Esophagus (tissue), 2 donors: ENCODE measurements at regions not wholly inside any gene's neighbourhood (a gene's known extent, or its start where the extent isn't known, plus 50 kb on each side); places are given as distances from the start of the nearest gene placed in this dataset.

Experiments
- H3K27ac ChIP-seq, 2 donors: one replicate each; pipeline ENCODE4 v1.5.1; 2013; ENCODE audit warnings: low read depth in 2 of 2, mild to moderate bottlenecking in 2 of 2, inconsistent platforms in 1 of 2, low read length in 1 of 2, moderate library complexity in 1 of 2
- H3K27me3 ChIP-seq, 2 donors: one replicate each; pipeline ENCODE4 v1.6.1; 2013; ENCODE audit warnings: low read length in 2 of 2, control low read depth in 1 of 2, mild to moderate bottlenecking in 1 of 2; ENCODE audit not compliant: insufficient read depth in 2 of 2, control insufficient read depth in 1 of 2
- H3K36me3 ChIP-seq, 2 donors: one replicate each; pipeline ENCODE4 v1.6.1; 2013; ENCODE audit warnings: low read length in 1 of 2; ENCODE audit not compliant: control insufficient read depth in 2 of 2, insufficient read depth in 2 of 2
- H3K4me1 ChIP-seq, 2 donors: one replicate each; pipeline ENCODE4 v1.6.1; 2013; ENCODE audit warnings: low read length in 1 of 2; ENCODE audit not compliant: control insufficient read depth in 2 of 2, insufficient read depth in 2 of 2
- H3K4me3 ChIP-seq, 2 donors: one replicate each; pipeline ENCODE4 v1.5.1; 2013; ENCODE audit warnings: low read length in 2 of 2, mild to moderate bottlenecking in 2 of 2, low read depth in 1 of 2, moderate library complexity in 1 of 2
- H3K9me3 ChIP-seq, 2 donors: one replicate each; pipeline ENCODE4 v1.6.1; 2013; ENCODE audit warnings: mild to moderate bottlenecking in 2 of 2, low read depth in 1 of 2, low read length in 1 of 2, moderate library complexity in 1 of 2; ENCODE audit not compliant: control insufficient read depth in 2 of 2, insufficient read depth in 1 of 2
- WGBS, 2 donors: extraction: QIAGEN DNeasy Blood & Tissue Kit; methylation state at CpG; one replicate each; pipeline ENCODE4 v1.1.7; 2013; 5-methylcytosine and 5-hydroxymethylcytosine counted together
- donor health status: healthy with polysubstance abuse.
- donor health status: Bipolar disorder and iron deficiency.

GRCh38 chr5:71973563-71973962 is 133.7 kb upstream of the MAP1B start:
- H3K4me1 ChIP-seq: no peaks in the 10 kb centered on the region

GRCh38 chr5:71974165-71974564 is 133.1 kb upstream of the MAP1B start:
- Histone ChIP-seq H3K9me3 (no peaks in the 10 kb centered on the region), H3K27ac (peak overlapping the region in 1 of 2 donors; percentile 74), H3K4me3 (no peak overlapping the region), H3K4me1 (no peaks in the 10 kb centered on the region), H3K27me3 (no peaks in the 10 kb centered on the region), H3K36me3 (no peaks in the 10 kb centered on the region)
- WGBS, 2 donors: 68% methylated on average over 1 of the region's 1 CpG

More at GRCh38 chr5:71973563-71973962, 133.7 kb upstream of the MAP1B start:
- Histone ChIP-seq H3K27me3 (no peaks in the 10 kb centered on the region), H3K36me3 (no peaks in the 10 kb centered on the region), H3K4me3 (no peak overlapping the region), H3K27ac (peak overlapping the region in 1 of 2 donors; percentile 74), H3K9me3 (no peaks in the 10 kb centered on the region)
- WGBS, 2 donors: 50 to 56% methylated on average over 3 of the region's 3 CpGs

- Histone ChIP-seq H3K4me3 (no peak overlapping the region), H3K9me3 (no peaks in the 10 kb centered on the region), H3K36me3 (no peaks in the 10 kb centered on the region), H3K4me1 (no peaks in the 10 kb centered on the region), H3K27me3 (no peaks in the 10 kb centered on the region), H3K27ac (no peak overlapping the region)
- 83 to 100% methylated on average over 1 of the region's 1 CpG for WGBS, 2 donors
Observed at GRCh38 chr5:71974622-71975021, 132.7 kb upstream of the MAP1B start.

- H3K4me3 ChIP-seq: no peak overlapping the region
- WGBS, 2 donors: 72% methylated on average over 3 of the region's 3 CpGs
- H3K27ac ChIP-seq: no peak overlapping the region
- H3K4me1 ChIP-seq: no peaks in the 10 kb centered on the region
- H3K27me3 ChIP-seq: no peaks in the 10 kb centered on the region
- H3K36me3 ChIP-seq: no peaks in the 10 kb centered on the region
- H3K9me3 ChIP-seq: no peaks in the 10 kb centered on the region
Observed at GRCh38 chr5:71976449-71976848, 130.8 kb upstream of the MAP1B start.

- no peaks in the 10 kb centered on the region for H3K9me3 ChIP-seq
- H3K27ac ChIP-seq: no peak overlapping the region
- 53 to 54% methylated on average over 2 of the region's 2 CpGs for WGBS, 2 donors
- no peaks in the 10 kb centered on the region for H3K27me3 ChIP-seq
- H3K4me1 ChIP-seq: no peaks in the 10 kb centered on the region
- H3K4me3 ChIP-seq: no peak overlapping the region
- H3K36me3 ChIP-seq: no peaks in the 10 kb centered on the region
Observed at GRCh38 chr5:71977311-71977710, 130.0 kb upstream of the MAP1B start.

- Histone ChIP-seq H3K27me3 (no peaks in the 10 kb centered on the region), H3K27ac (no peak overlapping the region), H3K9me3 (no peaks in the 10 kb centered on the region), H3K4me3 (no peak overlapping the region), H3K4me1 (no peaks in the 10 kb centered on the region), H3K36me3 (no peaks in the 10 kb centered on the region)
- WGBS, 2 donors: 88 to 91% methylated on average over 1 of the region's 1 CpG
Observed at GRCh38 chr5:71978216-71978615, 129.1 kb upstream of the MAP1B start.

- Histone ChIP-seq H3K27ac (no peak overlapping the region), H3K4me1 (no peaks in the 10 kb centered on the region), H3K36me3 (no peaks in the 10 kb centered on the region), H3K27me3 (no peaks in the 10 kb centered on the region), H3K4me3 (no peak overlapping the region), H3K9me3 (no peaks in the 10 kb centered on the region)
- WGBS, 2 donors: 62 to 74% methylated on average over 2 of the region's 2 CpGs
Observed at GRCh38 chr5:71982717-71983395, 124.4 kb upstream of the MAP1B start.

- H3K36me3 ChIP-seq: no peaks in the 10 kb centered on the region
- no peaks in the 10 kb centered on the region for H3K27me3 ChIP-seq
- H3K4me1 ChIP-seq: no peaks in the 10 kb centered on the region
- no peak overlapping the region for H3K27ac ChIP-seq
- WGBS, 2 donors: 60 to 77% methylated on average over 2 of the region's 2 CpGs
- H3K4me3 ChIP-seq: no peak overlapping the region
- H3K9me3 ChIP-seq: no peaks in the 10 kb centered on the region
Observed at GRCh38 chr5:71986101-71986500, 121.2 kb upstream of the MAP1B start.

- Histone ChIP-seq H3K4me1 (no peaks in the 10 kb centered on the region), H3K4me3 (no peak overlapping the region), H3K27me3 (no peaks in the 10 kb centered on the region), H3K9me3 (no peaks in the 10 kb centered on the region), H3K27ac (no peak overlapping the region), H3K36me3 (no peaks in the 10 kb centered on the region)
- 73 to 80% methylated on average over 1 of the region's 1 CpG for WGBS, 2 donors
Observed at GRCh38 chr5:71988808-71989207, 118.5 kb upstream of the MAP1B start.

GRCh38 chr5:71993600-71993999 is 113.7 kb upstream of the MAP1B start:
- H3K4me3 ChIP-seq: no peak overlapping the region
- no peak overlapping the region for H3K27ac ChIP-seq
- no peaks in the 10 kb centered on the region for H3K27me3 ChIP-seq
- peaks cover 0 to 3% of the 10 kb centered on the region in 2 donors for H3K4me1 ChIP-seq
- WGBS, 2 donors: 80 to 86% methylated on average over 3 of the region's 3 CpGs
- no peaks in the 10 kb centered on the region for H3K9me3 ChIP-seq
- no peaks in the 10 kb centered on the region for H3K36me3 ChIP-seq
